ENCODE measurements at regions not wholly inside any gene's neighbourhood (a gene's known extent, or its start where the extent isn't known, plus 50 kb on each side); places are given as distances from the start of the nearest gene placed in this dataset.

- no peak for DNase-seq (ENCODE audit: low spot score)
- TF ChIP-seq CTCF (IDR thresholded peaks at IDR 0.05; ENCODE audit: borderline replicate concordance, control extremely low read depth, extremely low read depth, insufficient read depth, missing control alignments): no peak
- in situ Hi-C loops (cut with MboI; ENCODE audit: low sequenced_read_pairs, unreplicated experiment): no loop called here
Measured at GRCh38 chr6:81623106-81623759, 129.2 kb downstream of the TENT5A start.

GRCh38 chr6:81621816-81622395 lies 130.6 kb downstream of the TENT5A start:
- no peak for TF ChIP-seq CTCF (IDR thresholded peaks at IDR 0.05; ENCODE audit: borderline replicate concordance, control extremely low read depth, extremely low read depth, insufficient read depth, missing control alignments)
- no peak for DNase-seq (ENCODE audit: low spot score)
- in situ Hi-C loops (cut with MboI; ENCODE audit: low sequenced_read_pairs, unreplicated experiment): no loop called here

- in situ Hi-C loops (cut with MboI; ENCODE audit: low sequenced_read_pairs, unreplicated experiment): no loop called here
- no peak for TF ChIP-seq CTCF (IDR thresholded peaks at IDR 0.05; ENCODE audit: borderline replicate concordance, control extremely low read depth, extremely low read depth, insufficient read depth, missing control alignments)
- DNase-seq (ENCODE audit: low spot score): no peak
Measured at GRCh38 chr6:81614292-81614691, 138.2 kb downstream of the TENT5A start.

GRCh38 chr6:81613606-81614005 lies 138.9 kb downstream of the TENT5A start:
- TF ChIP-seq CTCF (IDR thresholded peaks at IDR 0.05; ENCODE audit: borderline replicate concordance, control extremely low read depth, extremely low read depth, insufficient read depth, missing control alignments): no peak
- no peak for DNase-seq (ENCODE audit: low spot score)
- in situ Hi-C loops (cut with MboI; ENCODE audit: low sequenced_read_pairs, unreplicated experiment): no loop called here

GRCh38 chr6:81612136-81612535 lies 140.3 kb downstream of the TENT5A start:
- no peak for TF ChIP-seq CTCF (IDR thresholded peaks at IDR 0.05; ENCODE audit: borderline replicate concordance, control extremely low read depth, extremely low read depth, insufficient read depth, missing control alignments)
- in situ Hi-C loops (cut with MboI; ENCODE audit: low sequenced_read_pairs, unreplicated experiment): no loop called here

GRCh38 chr6:81609736-81610135 lies 142.7 kb downstream of the TENT5A start:
- no peak for DNase-seq (ENCODE audit: low spot score)
- no peak for TF ChIP-seq CTCF (IDR thresholded peaks at IDR 0.05; ENCODE audit: borderline replicate concordance, control extremely low read depth, extremely low read depth, insufficient read depth, missing control alignments)
- in situ Hi-C loops (cut with MboI; ENCODE audit: low sequenced_read_pairs, unreplicated experiment): no loop called here

More at GRCh38 chr6:81612136-81612535, 140.3 kb downstream of the TENT5A start:
- DNase-seq (ENCODE audit: low spot score): no peak

All from GM13976 (cell line).